Stimulated activated CD4-positive, alpha-beta T cell treated with anti-CD3 and anti-CD28 coated beads, Interleukin-4, amount 100 ng/mL, for 4 hours (primary cell): ENCODE measurements at regions not wholly inside any gene's neighbourhood (a gene's known extent, or its start where the extent isn't known, plus 50 kb on each side); places are given as distances from the start of the nearest gene placed in this dataset.

Experiments
- DNase-seq, 2 experiments: peaks; one replicate each; pipeline ENCODE4 v3.0.0-alpha.2; 2020

GRCh38 chr22:49112176-49112575, 715.5 kb downstream of the BRD1 start:
- DNase-seq = no peak

GRCh38 chr22:49111085-49111484, 716.6 kb downstream of the BRD1 start:
- DNase-seq = no peak

- DNase-seq = no peak
Measured at GRCh38 chr22:49108636-49109315, 718.9 kb downstream of the BRD1 start.

- no peak for DNase-seq
Measured at GRCh38 chr22:49107961-49108530, 719.6 kb downstream of the BRD1 start.

GRCh38 chr22:49107561-49107960, 720.1 kb downstream of the BRD1 start:
- no peak for DNase-seq

GRCh38 chr22:49106842-49107152, 720.9 kb downstream of the BRD1 start:
- no peak for DNase-seq

GRCh38 chr22:49106096-49106841, 721.4 kb downstream of the BRD1 start:
- DNase-seq = no peak

- no peak for DNase-seq
Measured at GRCh38 chr22:49104434-49104833, 723.2 kb downstream of the BRD1 start.

GRCh38 chr22:49103314-49104059, 724.2 kb downstream of the BRD1 start:
- DNase-seq = no peak

- DNase-seq = no peak
Measured at GRCh38 chr22:49102367-49102766, 725.3 kb downstream of the BRD1 start.

- DNase-seq = no peak
Measured at GRCh38 chr22:49101873-49102272, 725.8 kb downstream of the BRD1 start.

GRCh38 chr22:49101225-49101624, 726.4 kb downstream of the BRD1 start:
- no peak for DNase-seq

GRCh38 chr22:49100773-49101172, 726.9 kb downstream of the BRD1 start:
- no peak for DNase-seq

- DNase-seq = no peak
Measured at GRCh38 chr22:49100316-49100715, 727.4 kb downstream of the BRD1 start.

- no peak for DNase-seq
Measured at GRCh38 chr22:49099496-49100124, 728.1 kb downstream of the BRD1 start.

GRCh38 chr22:49099089-49099488, 728.6 kb downstream of the BRD1 start:
- no peak for DNase-seq

GRCh38 chr22:49097966-49098365, 729.7 kb downstream of the BRD1 start:
- DNase-seq = no peak

- DNase-seq = no peak
Measured at GRCh38 chr22:49097171-49097925, 730.3 kb downstream of the BRD1 start.

- no peak for DNase-seq
Measured at GRCh38 chr22:49096476-49096875, 731.2 kb downstream of the BRD1 start.

GRCh38 chr22:49095366-49095765, 732.3 kb downstream of the BRD1 start:
- DNase-seq = no peak

- DNase-seq = no peak
Measured at GRCh38 chr22:49094858-49095257, 732.8 kb downstream of the BRD1 start.

- no peak for DNase-seq
Measured at GRCh38 chr22:49094151-49094550, 733.5 kb downstream of the BRD1 start.
